GM10248 (cell line): ENCODE measurements at regions not wholly inside any gene's neighbourhood (a gene's known extent, or its start where the extent isn't known, plus 50 kb on each side); places are given as distances from the start of the nearest gene placed in this dataset.
"Not testable (repeated sequence)": the region's sequence is repeated elsewhere in the genome, so short reads cannot be mapped to it uniquely, and the experiment has no call there.

Source experiments
- CTCF ChIA-PET: fragments of 300-600 bp; sonication (Branson Sonifier 250); formaldehyde crosslinking; extraction: SDS; loops from one replicate; lab custom pipeline; 2021; ENCODE audit warnings: antibody characterized with exemption; lab: Yijun Ruan, JAX
- POLR2A ChIA-PET: fragments of 350-650 bp; sonication (Branson Sonifier 250); formaldehyde crosslinking; extraction: SDS; loops from one replicate; lab custom pipeline; 2020; ENCODE audit warnings: antibody characterized with exemption; lab: Yijun Ruan, JAX
- DNase-seq: peaks from one replicate; pipeline ENCODE4 v3.0.0; 2012; ENCODE audit errors: extremely low spot score
- CTCF ChIP-seq: IDR thresholded peaks from 2 replicates; pipeline ENCODE4 v1.5.1; 2012; ENCODE audit warnings: mild to moderate bottlenecking, low read depth; ENCODE audit errors: extremely low read depth, missing control alignments, control extremely low read depth

- POLR2A ChIA-PET = no interaction called here
- CTCF ChIA-PET = interaction anchor here (0.9 to 1.5 kb wide), 2 partner anchors 9 to 168 kb away, joined by 3 read pairs; no protein-coding TSS in a partner anchor
- no peak for TF ChIP-seq CTCF
- no peak for DNase-seq
Observed at GRCh38 chr9:72440378-72440777, 75.4 kb upstream of the ZFAND5 start.

- DNase-seq, POLR2A ChIA-PET: not testable (repeated sequence)
- CTCF ChIA-PET = interaction anchor here (0.9 to 1.5 kb wide), 5 partner anchors 9 to 93 kb away, joined by 3 to 6 read pairs (median 3); no protein-coding TSS in a partner anchor
Observed at GRCh38 chr9:72433616-72434267, 68.7 kb upstream of the ZFAND5 start.

- no peak for TF ChIP-seq CTCF
- ChIA-PET CTCF (interaction anchor here (1.0 to 1.2 kb wide), 3 partner anchors 8 to 13 kb away, joined by 3 to 4 read pairs (median 3); no protein-coding TSS in a partner anchor), POLR2A (no interaction called here)
- no peak for DNase-seq
Observed at GRCh38 chr9:72431036-72431435, 66.0 kb upstream of the ZFAND5 start.

GRCh38 chr9:72428329-72428728 is 63.3 kb upstream of the ZFAND5 start:
- ChIA-PET POLR2A (no interaction called here), CTCF (interaction anchor here (1.0 to 1.6 kb wide), 4 partner anchors 15 to 53 kb away, joined by 3 to 5 read pairs (median 4); no protein-coding TSS in a partner anchor)
- DNase-seq = no peak
- TF ChIP-seq CTCF = no peak

- DNase-seq = no peak
- ChIA-PET POLR2A (no interaction called here), CTCF (interaction anchor here (0.9 to 1.6 kb wide), 5 partner anchors 11 to 54 kb away, joined by 3 to 5 read pairs (median 3); no protein-coding TSS in a partner anchor)
- TF ChIP-seq CTCF = no peak
Observed at GRCh38 chr9:72427801-72428200, 62.8 kb upstream of the ZFAND5 start.

GRCh38 chr9:72424131-72424530 is 59.1 kb upstream of the ZFAND5 start:
- CTCF ChIA-PET = interaction anchor here (1.2 kb wide), 1 partner anchor 9 kb away, joined by 3 read pairs; no protein-coding TSS in a partner anchor
- POLR2A ChIA-PET = no interaction called here
- no peak for DNase-seq
- TF ChIP-seq CTCF = no peak

GRCh38 chr9:72422214-72422613 is 57.2 kb upstream of the ZFAND5 start:
- ChIA-PET CTCF (interaction anchor here (0.9 to 1.7 kb wide), 4 partner anchors 14 to 82 kb away, joined by 3 to 6 read pairs (median 4); no protein-coding TSS in a partner anchor), POLR2A (no interaction called here)

More at GRCh38 chr9:72422214-72422613, 57.2 kb upstream of the ZFAND5 start:
- DNase-seq = no peak
- TF ChIP-seq CTCF = no peak
